ENCODE measurements at regions not wholly inside any gene's neighbourhood (a gene's known extent, or its start where the extent isn't known, plus 50 kb on each side); places are given as distances from the start of the nearest gene placed in this dataset.
"Not testable (repeated sequence)": the region's sequence is repeated elsewhere in the genome, so short reads cannot be mapped to it uniquely, and the experiment has no call there.

DNA sequence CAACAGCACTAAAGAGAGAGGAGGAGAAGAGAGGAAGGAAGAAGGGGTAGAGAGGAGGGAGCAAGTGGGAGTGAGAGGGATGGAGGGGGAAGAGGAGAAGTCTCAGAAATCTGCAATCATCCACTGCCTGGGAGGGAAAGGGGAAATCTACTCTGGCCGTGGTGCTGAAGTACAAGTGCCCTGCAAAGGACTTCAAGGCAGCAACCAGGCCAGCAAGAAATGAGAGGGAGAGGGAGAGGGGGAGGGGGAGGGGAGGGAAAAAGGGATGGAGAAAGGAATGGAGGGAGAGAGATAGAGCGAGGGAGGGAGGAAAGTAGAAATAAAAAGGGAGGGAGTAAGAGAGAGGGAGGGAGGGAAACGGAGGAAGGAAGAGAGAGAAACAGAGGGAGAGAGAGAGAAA lies 130.8 kb upstream of the EEF2KMT start:
- DNase-seq (ENCODE audit: low read depth in 2 of 2): no peak

DNA sequence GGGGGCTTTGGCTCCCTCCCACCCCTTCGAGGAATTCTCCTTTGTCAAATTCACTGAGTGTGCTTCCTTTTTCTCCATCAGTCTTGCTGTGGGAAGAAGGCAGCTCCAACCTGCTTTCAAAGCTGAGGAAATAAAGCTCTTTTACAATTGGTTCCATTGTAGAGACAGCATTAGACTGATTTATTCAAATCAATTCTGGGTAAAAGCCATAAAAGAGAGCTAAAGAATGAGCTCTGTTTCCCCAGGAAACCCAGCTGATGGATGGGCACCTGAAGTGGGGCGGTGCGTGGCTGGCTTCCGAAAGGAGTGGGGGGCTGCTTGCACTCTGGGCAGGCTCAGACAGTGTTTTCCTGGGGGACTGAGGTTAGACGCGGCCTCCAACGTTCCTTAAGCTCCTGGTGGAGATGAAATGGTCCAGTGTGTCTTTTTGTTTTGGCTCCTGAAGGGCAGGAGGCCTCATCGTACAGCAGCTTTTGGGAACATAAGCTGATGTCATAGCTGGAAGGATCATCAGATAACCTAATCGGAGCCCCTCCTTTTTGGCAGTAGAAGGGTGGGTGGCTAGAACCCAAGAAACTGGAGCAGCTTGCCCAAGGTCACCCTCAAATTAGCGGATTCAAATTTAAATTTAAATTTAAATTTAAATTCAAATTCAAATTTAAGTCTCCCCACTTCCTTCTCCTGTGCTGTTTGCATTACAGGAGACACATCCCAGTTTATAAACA lies 128.5 kb upstream of the EEF2KMT start:
- no peak for DNase-seq (ENCODE audit: low read depth in 2 of 2)

DNA sequence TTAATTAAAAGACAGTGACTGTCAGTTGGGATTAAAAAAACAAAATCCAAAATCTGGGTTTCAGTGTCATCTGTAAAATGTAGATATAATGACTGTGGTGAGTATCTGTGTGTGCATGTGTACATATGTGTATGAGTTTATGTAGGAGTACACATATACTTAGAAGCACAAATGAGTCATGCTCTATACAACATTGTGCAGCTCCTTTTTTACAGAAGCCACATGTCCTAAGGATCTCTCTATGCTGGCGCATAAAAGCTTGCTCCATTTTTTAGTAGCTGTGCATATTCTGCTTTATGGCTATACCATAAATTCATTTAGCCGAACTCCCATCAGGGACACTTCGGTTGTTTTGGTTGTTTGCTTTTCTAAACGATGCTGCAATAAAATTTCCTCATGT lies 125.2 kb upstream of the EEF2KMT start:
- DNase-seq (ENCODE audit: low read depth in 2 of 2): no peak

DNA sequence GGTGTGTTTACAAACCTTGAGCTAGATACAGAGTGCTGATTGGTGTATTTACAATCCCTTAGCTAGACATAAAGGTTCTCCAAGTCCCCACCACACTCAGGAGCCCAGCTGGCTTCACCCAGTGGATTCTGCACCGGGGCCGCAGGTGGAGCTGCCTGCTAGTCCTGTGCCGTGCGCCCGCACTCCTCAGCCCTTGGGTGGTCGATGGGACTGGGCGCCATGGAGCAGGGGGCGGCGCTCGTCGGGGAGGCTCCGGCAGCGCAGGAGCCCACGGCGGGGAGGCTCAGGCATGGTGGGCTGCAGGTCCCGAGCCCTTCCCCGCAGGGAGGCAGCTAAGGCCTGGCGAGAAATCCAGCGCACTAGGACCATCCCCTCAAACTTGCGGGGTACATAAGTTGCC lies 124.2 kb upstream of the EEF2KMT start:
- DNase-seq (ENCODE audit: low read depth in 2 of 2): not testable (repeated sequence)

DNA sequence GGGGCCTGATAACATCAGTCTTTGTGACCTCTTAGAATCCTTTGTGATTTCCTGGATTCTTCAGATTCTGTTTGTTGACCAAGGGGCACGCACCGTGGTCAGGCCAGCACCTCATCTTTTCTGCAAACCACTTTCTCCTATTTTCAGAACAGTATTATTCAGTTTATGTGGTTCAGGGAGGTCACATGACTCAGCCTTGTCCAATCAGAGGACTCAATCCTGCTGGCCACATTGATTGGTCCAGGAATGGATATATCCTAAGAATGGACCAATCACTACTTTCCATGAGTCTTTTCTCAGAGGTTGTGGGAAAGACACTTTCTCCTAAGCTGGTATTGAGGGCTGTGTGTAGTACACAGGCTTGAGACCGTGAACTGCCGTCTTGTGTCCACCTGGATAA lies 123.1 kb upstream of the EEF2KMT start:
- no peak for DNase-seq (ENCODE audit: low read depth in 2 of 2)

DNA sequence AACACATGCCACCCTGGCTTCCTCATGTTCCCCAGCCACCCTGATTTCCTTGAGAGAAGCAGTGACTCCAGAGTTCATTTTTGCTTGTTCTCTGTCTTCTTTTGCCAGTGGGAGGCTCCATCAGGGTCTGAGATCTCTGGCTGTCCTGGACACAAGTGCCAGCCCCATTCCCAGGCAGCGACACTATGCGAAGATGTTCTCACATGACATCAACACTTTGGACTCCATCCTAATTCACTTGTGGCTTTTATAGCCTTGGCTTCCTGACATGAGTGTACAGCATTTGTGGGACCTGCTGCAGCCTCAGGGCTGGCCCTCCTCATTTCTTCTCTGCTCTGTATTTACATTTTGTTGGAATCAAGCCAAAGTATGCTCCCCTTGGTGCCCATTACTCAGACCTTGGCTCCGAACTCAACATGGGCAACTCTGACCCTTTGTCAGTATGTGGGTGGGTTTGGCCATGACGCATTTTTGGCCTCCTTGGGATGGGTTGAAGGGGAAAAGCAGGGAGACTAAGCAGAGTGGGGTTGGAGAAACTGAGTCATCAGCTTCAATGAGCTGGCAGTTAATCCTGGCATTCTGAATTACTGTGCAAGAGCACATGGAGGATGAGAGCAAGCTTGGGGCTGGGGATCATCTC lies 119.0 kb upstream of the EEF2KMT start:
- DNase-seq (ENCODE audit: low read depth in 2 of 2): no peak

DNA sequence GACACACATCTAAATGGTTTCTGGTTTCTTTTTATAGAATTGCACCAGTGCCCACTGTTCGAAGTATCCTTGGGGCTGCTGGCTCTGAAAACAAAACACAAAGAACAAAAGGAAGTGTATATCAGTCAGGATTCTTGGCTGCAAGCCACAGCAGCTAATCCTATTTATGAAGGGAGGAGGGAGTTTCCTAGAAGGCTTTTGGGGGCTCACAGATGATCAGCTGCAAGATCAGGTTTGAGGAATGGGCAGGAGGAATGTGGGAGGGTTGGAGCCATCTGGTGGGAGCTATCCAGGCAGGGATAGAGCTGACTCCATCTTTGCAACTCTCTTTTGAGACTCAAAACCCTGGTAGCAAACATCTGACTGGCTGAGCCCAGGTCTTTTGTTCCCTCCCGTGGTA lies 118.3 kb upstream of the EEF2KMT start:
- no peak for DNase-seq (ENCODE audit: low read depth in 2 of 2)

DNA sequence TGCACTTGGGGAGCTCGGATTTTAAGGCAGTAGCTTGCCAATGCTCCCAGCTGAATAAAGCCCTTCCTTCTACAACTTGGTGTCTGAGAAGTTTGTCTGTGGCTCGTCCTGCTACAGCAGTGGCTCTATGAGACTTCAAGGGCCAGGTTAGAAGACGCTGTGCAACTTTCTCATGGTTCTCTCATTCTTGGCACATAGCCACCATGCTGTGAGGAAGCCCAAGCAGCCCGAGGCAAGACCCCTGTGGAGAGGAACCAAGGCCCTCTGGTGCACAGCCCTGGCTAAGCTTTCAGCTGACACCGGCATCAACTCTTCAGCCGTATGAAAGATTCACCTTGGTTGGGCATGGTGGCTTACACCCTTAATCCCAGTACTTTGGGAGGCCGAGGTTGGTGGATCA lies 116.9 kb upstream of the EEF2KMT start:
- DNase-seq (ENCODE audit: low read depth in 2 of 2): no peak

DNA sequence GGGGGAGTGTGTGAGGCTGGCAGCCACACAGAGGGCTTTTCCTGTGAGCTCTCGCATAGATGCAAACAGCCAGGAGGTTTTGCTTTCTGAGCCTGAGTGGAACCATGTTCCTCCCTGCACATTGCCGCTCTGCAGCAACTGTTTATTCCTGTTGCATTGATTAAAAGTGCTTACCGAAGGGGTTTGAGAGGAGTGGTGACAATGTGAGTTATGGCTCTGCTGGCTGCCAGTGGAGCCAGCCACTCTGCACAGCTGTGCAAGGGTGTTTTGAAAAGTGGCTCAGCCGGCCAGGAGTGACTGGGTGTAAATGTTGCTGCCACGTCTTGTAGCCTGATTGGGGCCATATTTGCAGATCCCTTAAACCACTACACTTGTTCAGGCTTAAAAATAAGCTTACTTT lies 114.9 kb upstream of the EEF2KMT start:
- DNase-seq (ENCODE audit: low read depth in 2 of 2): not testable (repeated sequence)

DNA sequence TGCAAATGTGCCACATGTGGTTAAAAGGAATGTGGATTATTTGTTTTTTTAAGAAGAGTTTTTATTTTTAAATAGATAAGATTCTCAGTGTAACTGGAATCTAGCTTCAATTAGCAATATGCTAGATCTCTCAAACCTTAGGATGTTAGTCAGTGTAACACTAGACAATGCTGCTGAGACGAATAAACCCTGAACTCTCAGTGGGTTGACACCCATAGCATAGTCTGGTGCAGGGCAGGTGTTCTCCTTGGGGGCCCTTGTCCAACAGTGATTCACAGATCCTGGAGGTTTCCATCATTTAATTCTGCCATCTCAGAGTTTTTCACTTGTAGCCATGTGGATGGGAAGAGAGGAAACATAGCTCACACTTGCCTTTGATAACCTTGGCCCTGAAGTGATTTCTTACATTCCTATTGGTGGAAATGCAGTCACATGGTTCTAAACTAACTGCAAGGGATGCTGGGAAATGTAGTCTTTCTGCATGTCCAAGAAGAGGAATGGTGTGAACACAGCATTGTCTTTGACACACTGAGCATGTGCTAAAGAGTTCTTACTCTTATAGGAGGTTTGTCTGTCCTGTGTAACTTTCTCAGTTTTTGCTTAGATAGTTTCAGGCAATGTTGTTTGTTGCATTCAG lies 110.4 kb upstream of the EEF2KMT start:
- DNase-seq (ENCODE audit: low read depth in 2 of 2): not testable (repeated sequence)

DNA sequence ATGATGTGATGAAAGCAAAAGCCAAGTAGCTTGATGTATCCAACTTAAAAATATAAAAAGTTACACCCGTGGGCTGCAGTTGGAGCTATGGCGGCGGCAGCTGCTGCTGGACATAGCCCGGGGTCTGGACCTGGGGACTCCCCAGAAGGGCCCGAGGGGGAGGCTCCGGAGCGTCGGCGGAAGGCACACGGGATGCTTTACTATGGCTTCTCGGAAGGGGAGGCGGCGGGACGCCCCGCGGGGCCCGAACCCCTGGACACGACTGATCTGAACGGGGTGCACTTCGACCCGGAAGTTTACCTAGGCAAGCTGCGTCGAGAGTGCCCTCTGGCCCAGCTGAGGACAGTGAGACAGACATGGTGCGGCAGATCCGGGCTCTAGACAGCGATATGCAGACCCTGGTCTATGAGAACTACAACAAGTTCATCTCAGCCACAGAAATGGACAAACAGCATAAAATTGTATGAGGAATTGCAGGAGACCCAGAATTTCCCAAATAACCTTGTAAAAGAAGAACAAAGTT lies 109.5 kb upstream of the EEF2KMT start:
- DNase-seq (ENCODE audit: low read depth in 2 of 2): no peak

DNA sequence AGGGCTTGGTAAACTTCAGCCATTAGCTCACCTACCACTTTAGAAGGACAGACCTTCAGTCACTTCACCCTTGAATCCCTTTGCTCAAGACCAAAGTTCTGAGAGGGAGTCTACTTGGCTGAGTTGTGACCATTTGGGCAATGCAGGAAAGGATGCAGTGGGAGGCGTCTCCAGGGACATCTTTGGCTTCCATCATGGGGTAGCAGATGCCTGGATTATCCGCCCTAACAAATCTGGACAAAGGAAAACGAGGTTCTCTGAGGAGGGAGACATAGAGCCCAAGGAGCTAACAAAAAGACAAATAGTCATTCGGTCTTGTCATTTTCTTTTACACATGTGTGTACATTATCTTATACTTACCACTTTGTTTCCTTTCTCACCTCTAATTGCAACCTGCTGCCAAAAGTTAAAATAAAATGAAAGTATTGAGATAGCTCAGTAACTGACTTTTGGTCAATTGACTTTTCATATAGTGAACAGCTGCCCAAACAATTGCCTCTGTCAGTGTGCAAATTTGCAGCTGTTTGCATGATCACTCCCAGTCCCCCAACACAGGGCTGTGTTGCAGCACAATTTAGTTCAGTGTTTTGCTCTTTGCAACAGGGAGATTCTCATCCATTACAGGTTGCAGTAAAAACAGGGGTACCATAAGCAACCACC lies 108.9 kb upstream of the EEF2KMT start:
- DNase-seq (ENCODE audit: low read depth in 2 of 2): no peak

DNA sequence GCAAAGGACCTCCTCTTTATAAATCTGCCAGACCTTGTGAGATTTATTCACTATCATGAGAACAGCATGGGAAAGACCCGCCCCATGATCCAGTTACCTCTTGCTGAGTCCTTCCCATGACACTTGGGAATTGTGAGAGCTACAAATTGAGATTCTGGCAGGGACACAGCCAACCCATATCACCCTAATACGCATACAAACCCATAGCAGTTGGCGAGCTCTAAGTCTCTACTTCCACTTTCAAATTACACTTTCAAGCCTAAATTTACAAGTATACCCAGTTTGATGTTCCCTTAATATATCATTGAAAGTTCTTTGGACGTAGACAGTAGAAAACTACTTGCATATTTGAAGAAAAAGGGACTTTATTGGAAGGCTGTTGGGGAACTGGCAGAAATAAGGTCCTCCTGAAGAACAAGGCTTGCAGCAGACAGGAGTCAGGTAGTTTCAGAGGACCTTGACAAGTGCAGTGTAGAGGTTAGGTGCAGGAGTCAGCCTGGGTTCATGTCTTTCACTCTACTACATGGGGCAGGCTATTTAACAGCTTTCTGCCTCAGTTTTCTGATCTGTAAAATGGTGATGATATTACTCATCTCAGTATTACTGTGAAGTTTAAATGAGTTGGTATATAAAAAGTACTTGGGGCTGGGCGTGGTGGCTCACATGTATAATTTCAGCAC lies 107.9 kb upstream of the EEF2KMT start:
- DNase-seq (ENCODE audit: low read depth in 2 of 2): no peak

DNA sequence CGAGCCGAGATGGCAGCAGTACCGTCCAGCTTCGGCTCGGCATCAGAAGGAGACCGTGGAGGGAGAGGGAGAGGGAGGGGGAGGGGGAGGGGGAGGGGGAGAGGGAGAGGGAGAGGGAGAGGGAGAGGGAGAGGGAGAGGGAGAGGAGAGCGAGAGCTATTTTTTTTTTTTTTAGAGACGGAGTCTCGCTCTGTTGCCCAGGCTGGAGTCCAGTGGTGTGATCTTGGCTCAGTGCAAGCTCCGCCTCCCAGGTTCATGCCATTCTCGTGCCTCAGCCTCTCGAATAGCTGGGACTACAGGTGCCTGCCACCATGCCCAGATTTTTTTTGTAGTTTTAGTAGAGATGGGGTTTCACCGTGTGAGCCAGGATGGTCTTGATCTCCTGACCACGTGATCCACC lies 106.1 kb upstream of the EEF2KMT start:
- not testable (repeated sequence) for DNase-seq (ENCODE audit: low read depth in 2 of 2)

DNA sequence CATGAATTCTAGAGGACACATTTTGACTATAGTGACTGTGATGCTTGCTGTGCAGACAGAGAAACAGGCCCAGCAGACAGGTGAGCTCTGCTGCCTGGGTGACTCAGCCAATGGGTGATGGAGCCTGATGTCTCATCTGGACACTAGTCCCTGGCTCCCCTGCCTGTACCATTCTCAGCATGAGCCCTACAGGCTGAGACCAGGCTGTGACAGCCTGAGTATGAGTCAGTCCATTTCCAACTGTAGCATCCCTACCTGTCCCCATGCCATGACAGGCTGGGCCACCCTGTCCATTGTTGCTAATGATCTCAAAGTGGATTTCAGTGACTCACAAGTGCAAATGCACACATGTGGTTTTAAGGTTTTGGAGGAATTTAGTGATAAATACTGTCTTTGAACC lies 102.5 kb upstream of the EEF2KMT start:
- no peak for DNase-seq (ENCODE audit: low read depth in 2 of 2)

DNA sequence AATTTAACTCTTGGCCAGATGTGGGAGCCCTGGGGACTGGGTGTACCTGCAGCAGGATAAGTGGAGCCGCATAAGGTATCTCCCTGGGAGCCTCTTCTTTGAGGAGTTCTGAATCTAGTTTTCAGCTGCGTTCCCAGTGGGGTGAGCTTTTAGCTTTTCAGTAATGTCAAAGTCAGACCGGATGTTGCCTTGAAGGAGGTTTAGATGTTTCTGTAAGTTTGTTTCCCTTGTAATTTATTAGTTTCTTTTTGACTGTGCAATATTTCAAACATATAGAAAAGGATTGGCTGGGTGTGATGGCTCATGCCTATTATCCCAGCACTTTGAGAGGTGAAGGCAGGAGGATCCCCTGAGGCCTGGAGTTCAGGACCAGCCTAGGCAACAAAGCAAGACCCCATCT lies 98.6 kb upstream of the EEF2KMT start:
- no peak for DNase-seq (ENCODE audit: low read depth in 2 of 2)

DNA sequence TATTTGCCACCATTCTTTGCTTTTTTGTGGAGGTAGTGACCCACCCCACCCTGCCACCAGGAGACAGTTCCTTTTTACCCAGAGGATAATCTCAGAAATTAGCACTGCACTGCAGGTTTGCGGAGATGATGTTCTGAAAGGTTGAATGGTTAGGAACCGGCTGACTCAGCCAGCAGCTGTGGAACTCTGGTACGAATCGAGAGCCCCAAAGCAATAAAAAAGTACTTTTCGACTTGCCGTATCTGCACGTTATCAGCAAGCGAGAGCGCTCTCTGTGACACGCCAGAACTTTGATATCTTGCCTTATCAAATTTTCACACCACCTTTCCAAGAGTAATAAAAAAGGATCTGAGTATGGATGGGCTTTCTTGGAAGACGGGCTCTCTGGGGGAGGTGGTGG lies 96.3 kb upstream of the EEF2KMT start:
- no peak for DNase-seq (ENCODE audit: low read depth in 2 of 2)

DNA sequence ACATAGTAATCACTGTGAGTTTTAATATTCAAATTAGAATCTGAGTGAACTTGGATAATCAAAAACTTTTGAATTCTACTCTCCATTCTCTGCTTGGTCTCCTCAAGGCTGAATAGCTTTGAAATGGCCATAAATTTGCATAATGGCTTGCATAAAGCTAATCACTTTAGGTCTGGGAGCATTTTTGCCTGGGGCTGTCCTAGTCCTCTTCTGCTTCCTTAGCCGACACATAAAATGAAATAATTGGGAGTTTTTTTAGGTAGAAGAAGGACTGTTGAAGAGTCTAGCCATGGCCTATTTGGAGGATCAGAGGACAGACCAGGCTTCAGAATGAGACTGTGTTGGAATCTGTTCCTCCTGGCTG lies 91.4 kb upstream of the EEF2KMT start:
- no peak for DNase-seq (ENCODE audit: low read depth in 2 of 2)

DNA sequence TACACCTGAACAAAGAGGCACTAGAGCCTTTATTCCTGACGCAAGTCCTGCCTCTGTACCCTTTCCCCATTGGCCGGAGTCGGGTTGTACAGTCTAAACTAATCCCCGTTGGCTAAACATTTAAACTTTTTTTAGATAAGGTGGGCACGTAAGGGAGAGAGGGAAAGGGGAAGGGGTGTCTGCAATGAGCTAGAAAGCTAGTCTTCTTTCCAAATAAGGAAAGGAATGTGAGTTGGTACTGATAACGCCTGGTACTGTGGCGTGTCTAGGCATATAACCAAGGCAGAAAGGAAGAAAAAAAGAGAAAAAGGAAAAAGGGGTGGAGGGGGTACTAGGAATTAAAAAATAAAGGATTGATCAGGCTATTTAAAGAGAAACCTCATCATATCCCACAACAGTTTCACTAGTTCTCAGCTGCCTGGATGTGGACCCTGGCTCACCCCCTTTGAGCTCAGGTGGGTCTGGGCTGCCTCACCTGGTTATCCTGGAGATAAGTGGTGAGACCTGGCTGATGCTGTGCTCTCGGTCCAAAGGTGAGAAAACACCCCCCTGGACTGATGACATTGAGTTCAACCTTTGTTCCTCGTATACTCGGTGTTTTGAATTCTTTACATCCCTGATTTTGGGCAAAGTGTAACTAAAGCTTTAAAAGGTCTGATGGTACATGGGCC lies 90.9 kb upstream of the EEF2KMT start:
- DNase-seq (ENCODE audit: low read depth in 2 of 2): no peak

DNA sequence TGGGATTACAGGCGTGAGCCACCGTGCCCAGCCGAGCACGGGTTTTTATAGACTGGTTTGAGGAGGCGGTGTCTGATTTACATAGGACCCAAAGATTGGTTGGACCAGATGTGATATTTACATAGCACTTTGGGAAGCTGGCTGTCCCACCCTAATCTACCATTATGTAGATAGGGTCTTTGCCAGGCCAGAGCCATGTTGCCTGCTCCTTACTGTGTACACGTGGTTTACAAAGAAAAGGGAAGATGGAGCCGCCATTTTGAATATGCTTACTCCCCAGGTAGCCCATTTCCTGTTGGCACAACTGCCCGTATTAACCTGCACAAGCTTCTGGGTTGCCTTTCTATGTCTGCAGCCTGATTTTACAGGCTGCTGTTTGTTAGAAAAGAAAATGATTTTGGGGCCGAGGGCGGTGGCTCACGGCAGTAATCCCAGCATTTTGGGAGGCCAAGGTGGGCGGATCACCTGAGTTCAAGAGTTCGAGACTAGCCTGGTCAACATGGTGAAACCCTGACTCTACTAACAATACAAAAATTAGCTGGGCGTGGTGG lies 89.9 kb upstream of the EEF2KMT start:
- DNase-seq (ENCODE audit: low read depth in 2 of 2): no peak

DNA sequence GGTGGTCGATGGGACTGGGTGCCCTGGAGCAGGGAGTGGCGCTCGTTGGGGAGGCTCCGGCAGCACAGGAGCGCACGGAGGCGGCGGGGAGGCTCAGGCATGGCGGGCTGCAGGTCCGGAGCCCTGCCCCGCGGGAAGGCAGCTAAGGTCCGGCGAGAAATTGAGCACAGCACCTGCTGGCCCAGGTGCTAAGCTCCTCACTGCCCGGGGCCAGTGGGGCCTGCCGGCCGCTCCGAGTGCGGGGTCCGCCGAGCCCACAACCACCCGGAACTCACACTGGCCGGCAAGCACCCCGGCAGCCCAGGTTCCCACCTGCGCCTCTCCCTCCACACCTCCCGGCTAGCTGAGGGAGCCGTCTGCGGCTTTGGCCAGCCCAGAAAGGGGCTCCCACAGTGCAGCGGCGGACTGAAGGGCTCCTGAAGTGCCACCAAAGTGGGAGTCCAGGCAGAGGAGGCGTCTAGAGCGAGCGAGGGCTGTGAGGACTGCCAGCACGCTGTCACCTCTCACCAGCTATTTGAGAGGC lies 88.8 kb upstream of the EEF2KMT start:
- DNase-seq (ENCODE audit: low read depth in 2 of 2): no peak

Measured in activated CD8-positive, alpha-beta memory T cell treated with anti-CD3 and anti-CD28 coated beads for 4 hours (primary cell).